ENCODE measurements at regions not wholly inside any gene's neighbourhood (a gene's known extent, or its start where the extent isn't known, plus 50 kb on each side); places are given as distances from the start of the nearest gene placed in this dataset.

DNA sequence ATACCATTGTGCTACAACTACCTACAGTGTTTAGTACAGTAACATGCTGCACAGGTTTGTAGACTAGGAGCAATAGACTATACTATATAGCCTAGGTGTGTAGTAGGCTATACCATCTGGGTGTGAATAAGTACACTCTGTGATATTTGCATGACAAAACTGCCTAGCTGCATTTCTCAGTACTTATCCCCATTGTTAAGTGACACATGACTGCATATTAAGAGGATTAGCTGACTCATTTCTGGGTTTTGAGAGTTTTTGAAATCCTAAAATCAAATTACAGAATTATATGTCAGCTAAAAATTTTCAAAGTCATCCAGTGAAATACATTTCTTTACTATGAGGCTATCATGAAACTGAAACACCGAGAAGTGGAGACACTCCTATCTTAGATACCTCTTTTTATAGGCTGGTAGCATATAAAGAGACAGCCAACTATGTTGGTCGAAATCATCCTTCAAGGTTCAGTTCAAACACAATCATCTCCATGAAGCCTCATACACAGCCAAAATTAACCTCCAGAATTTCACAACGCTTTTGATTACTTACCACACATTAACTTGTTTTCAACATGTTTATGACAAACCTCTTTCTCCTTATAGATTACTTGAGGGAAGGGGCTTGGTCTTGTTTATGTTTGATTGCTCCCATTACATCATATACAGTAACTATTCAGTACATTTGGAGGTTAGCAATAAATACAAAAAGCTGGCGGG is 89.8 kb upstream of the ANK3 start:
- H3K4me2 ChIP-seq = 0 out of 2 replicates have a peak overlapping the region, but pooled peaks have one; percentile 5
- H3K9me2 ChIP-seq (ENCODE audit: insufficient read depth) = no peaks in the 10 kb centered on the region
- peaks cover 2% of the 10 kb centered on the region for H3K27me3 Mint-ChIP-seq (ENCODE audit: insufficient read depth, low read depth, poor library complexity)
- peak overlapping the region; percentile 58 for H3K27ac Mint-ChIP-seq
- no peaks in the 10 kb centered on the region for H3F3A ChIP-seq (replicated peaks; ENCODE audit: low read depth)
- H2AFZ ChIP-seq = no peak overlapping the region
- peaks cover 12% of the 10 kb centered on the region; the same call in 1 of the 2 replicates for H3K4me1 ChIP-seq (ENCODE audit: insufficient read depth)
- H3K9me3 Mint-ChIP-seq = no peaks in the 10 kb centered on the region
- no peak overlapping the region for H3K27ac ChIP-seq (ENCODE audit: low read depth)
- no peaks in the 10 kb centered on the region for H4K20me1 ChIP-seq (replicated peaks; ENCODE audit: insufficient read depth)
- H3K79me2 ChIP-seq (replicated peaks; ENCODE audit: insufficient read depth) = no peaks in the 10 kb centered on the region
- DNase-seq (ENCODE audit: low spot score) (no peak), ATAC-seq (peak; percentile 42)
- no peaks in the 10 kb centered on the region for H3K36me3 ChIP-seq (ENCODE audit: insufficient read depth)
- no peaks in the 10 kb centered on the region for H3K27me3 ChIP-seq (ENCODE audit: insufficient read depth)
- no peaks in the 10 kb centered on the region for H3K36me3 Mint-ChIP-seq (ENCODE audit: low read depth)
- H3K4me3 ChIP-seq = no peak overlapping the region
- H3K4me1 Mint-ChIP-seq = peaks cover 24% of the 10 kb centered on the region
- H3K4me3 Mint-ChIP-seq = no peak overlapping the region
- TF ChIP-seq, protein P1, sequence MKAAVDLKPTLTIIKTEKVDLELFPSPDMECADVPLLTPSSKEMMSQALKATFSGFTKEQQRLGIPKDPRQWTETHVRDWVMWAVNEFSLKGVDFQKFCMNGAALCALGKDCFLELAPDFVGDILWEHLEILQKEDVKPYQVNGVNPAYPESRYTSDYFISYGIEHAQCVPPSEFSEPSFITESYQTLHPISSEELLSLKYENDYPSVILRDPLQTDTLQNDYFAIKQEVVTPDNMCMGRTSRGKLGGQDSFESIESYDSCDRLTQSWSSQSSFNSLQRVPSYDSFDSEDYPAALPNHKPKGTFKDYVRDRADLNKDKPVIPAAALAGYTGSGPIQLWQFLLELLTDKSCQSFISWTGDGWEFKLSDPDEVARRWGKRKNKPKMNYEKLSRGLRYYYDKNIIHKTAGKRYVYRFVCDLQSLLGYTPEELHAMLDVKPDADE (IDR thresholded peaks at IDR 0.05) = no peak
- no peak for TF ChIP-seq CREB1 (CRISPR knock-in tag; IDR thresholded peaks at IDR 0.05; ENCODE audit: low read depth)
- TF ChIP-seq, protein P2, sequence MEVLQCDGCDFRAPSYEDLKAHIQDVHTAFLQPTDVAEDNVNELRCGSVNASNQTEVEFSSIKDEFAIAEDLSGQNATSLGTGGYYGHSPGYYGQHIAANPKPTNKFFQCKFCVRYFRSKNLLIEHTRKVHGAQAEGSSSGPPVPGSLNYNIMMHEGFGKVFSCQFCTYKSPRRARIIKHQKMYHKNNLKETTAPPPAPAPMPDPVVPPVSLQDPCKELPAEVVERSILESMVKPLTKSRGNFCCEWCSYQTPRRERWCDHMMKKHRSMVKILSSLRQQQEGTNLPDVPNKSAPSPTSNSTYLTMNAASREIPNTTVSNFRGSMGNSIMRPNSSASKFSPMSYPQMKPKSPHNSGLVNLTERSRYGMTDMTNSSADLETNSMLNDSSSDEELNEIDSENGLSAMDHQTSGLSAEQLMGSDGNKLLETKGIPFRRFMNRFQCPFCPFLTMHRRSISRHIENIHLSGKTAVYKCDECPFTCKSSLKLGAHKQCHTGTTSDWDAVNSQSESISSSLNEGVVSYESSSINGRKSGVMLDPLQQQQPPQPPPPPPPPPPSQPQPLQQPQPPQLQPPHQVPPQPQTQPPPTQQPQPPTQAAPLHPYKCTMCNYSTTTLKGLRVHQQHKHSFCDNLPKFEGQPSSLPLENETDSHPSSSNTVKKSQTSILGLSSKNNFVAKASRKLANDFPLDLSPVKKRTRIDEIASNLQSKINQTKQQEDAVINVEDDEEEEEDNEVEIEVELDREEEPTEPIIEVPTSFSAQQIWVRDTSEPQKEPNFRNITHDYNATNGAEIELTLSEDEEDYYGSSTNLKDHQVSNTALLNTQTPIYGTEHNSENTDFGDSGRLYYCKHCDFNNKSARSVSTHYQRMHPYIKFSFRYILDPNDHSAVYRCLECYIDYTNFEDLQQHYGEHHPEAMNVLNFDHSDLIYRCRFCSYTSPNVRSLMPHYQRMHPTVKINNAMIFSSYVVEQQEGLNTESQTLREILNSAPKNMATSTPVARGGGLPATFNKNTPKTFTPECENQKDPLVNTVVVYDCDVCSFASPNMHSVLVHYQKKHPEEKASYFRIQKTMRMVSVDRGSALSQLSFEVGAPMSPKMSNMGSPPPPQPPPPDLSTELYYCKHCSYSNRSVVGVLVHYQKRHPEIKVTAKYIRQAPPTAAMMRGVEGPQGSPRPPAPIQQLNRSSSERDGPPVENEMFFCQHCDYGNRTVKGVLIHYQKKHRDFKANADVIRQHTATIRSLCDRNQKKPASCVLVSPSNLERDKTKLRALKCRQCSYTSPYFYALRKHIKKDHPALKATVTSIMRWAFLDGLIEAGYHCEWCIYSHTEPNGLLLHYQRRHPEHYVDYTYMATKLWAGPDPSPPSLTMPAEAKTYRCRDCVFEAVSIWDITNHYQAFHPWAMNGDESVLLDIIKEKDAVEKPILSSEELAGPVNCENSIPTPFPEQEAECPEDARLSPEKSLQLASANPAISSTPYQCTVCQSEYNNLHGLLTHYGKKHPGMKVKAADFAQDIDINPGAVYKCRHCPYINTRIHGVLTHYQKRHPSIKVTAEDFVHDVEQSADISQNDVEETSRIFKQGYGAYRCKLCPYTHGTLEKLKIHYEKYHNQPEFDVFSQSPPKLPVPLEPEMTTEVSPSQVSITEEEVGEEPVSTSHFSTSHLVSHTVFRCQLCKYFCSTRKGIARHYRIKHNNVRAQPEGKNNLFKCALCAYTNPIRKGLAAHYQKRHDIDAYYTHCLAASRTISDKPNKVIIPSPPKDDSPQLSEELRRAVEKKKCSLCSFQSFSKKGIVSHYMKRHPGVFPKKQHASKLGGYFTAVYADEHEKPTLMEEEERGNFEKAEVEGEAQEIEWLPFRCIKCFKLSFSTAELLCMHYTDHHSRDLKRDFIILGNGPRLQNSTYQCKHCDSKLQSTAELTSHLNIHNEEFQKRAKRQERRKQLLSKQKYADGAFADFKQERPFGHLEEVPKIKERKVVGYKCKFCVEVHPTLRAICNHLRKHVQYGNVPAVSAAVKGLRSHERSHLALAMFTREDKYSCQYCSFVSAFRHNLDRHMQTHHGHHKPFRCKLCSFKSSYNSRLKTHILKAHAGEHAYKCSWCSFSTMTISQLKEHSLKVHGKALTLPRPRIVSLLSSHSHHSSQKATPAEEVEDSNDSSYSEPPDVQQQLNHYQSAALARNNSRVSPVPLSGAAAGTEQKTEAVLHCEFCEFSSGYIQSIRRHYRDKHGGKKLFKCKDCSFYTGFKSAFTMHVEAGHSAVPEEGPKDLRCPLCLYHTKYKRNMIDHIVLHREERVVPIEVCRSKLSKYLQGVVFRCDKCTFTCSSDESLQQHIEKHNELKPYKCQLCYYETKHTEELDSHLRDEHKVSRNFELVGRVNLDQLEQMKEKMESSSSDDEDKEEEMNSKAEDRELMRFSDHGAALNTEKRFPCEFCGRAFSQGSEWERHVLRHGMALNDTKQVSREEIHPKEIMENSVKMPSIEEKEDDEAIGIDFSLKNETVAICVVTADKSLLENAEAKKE (CRISPR knock-in tag; IDR thresholded peaks at IDR 0.05) = no peak
- TF ChIP-seq, protein P3, sequence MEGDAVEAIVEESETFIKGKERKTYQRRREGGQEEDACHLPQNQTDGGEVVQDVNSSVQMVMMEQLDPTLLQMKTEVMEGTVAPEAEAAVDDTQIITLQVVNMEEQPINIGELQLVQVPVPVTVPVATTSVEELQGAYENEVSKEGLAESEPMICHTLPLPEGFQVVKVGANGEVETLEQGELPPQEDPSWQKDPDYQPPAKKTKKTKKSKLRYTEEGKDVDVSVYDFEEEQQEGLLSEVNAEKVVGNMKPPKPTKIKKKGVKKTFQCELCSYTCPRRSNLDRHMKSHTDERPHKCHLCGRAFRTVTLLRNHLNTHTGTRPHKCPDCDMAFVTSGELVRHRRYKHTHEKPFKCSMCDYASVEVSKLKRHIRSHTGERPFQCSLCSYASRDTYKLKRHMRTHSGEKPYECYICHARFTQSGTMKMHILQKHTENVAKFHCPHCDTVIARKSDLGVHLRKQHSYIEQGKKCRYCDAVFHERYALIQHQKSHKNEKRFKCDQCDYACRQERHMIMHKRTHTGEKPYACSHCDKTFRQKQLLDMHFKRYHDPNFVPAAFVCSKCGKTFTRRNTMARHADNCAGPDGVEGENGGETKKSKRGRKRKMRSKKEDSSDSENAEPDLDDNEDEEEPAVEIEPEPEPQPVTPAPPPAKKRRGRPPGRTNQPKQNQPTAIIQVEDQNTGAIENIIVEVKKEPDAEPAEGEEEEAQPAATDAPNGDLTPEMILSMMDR (conservative IDR thresholded peaks at IDR 0.05; ENCODE audit: low read depth in 2 of 2) = no peak
- no peak for TF ChIP-seq STAT1 (IDR thresholded peaks at IDR 0.05; ENCODE audit: unreplicated experiment)
- TF ChIP-seq ZNF114 (CRISPR knock-in tag; IDR thresholded peaks at IDR 0.05) = no peak
- no peak for TF ChIP-seq JUNB (IDR thresholded peaks at IDR 0.05; ENCODE audit: unreplicated experiment)

Data from GM23338 (cell line).